Omental fat pad (tissue), 3 donors: ENCODE measurements at regions not wholly inside any gene's neighbourhood (a gene's known extent, or its start where the extent isn't known, plus 50 kb on each side); places are given as distances from the start of the nearest gene placed in this dataset.

ENCODE experiments used
- ATAC-seq: fragments of 150-250 bp; one replicate; pipeline ENCODE4 v1.9.1; 2016; ENCODE audit warnings: mild to moderate bottlenecking, moderate library complexity; ENCODE audit not compliant: low FRiP score
- DNase-seq: peaks from one replicate; pipeline ENCODE4 v3.0.0-alpha.2; 2019; ENCODE audit warnings: low spot score
- TF ChIP-seq, protein P1 (sequence below), 3 donors: fragments of 450-650 bp; IDR thresholded peaks; one replicate each; pipeline ENCODE4 v1.5.1; 2016 to 2017; ENCODE audit warnings: antibody characterized with exemption in 3 of 3, mild to moderate bottlenecking in 3 of 3, moderate library complexity in 2 of 3

DNA sequence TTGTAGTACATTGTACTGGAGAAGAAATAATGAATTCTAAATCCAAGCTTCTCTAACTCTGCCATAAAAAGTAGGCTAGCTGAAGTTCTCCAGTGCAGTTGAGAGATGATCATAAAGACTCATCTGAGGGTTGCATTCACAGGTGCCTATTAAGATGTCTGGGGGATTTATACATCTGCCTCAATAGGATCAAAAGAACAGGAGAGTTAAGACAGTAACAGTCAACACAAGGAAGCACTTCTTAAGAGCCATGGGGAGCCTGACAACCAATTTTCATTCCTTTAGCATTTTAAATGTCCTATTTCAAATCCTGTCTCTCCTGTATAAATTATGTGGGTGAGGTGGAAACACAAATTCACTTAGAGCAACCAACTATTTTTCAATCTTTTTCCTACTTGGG is 432.4 kb upstream of the NWD2 start:
- ATAC-seq: no peak

GRCh38 chr4:36815536-36815935 is 429.0 kb upstream of the NWD2 start:
- ATAC-seq: no peak
- no peak for DNase-seq
- TF ChIP-seq, protein P1, sequence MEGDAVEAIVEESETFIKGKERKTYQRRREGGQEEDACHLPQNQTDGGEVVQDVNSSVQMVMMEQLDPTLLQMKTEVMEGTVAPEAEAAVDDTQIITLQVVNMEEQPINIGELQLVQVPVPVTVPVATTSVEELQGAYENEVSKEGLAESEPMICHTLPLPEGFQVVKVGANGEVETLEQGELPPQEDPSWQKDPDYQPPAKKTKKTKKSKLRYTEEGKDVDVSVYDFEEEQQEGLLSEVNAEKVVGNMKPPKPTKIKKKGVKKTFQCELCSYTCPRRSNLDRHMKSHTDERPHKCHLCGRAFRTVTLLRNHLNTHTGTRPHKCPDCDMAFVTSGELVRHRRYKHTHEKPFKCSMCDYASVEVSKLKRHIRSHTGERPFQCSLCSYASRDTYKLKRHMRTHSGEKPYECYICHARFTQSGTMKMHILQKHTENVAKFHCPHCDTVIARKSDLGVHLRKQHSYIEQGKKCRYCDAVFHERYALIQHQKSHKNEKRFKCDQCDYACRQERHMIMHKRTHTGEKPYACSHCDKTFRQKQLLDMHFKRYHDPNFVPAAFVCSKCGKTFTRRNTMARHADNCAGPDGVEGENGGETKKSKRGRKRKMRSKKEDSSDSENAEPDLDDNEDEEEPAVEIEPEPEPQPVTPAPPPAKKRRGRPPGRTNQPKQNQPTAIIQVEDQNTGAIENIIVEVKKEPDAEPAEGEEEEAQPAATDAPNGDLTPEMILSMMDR (IDR thresholded peaks at IDR 0.05): no peak

More for the DNA sequence above, 432.4 kb upstream of the NWD2 start:
- TF ChIP-seq, protein P1 (IDR thresholded peaks at IDR 0.05): no peak
- no peak for DNase-seq

DNA sequence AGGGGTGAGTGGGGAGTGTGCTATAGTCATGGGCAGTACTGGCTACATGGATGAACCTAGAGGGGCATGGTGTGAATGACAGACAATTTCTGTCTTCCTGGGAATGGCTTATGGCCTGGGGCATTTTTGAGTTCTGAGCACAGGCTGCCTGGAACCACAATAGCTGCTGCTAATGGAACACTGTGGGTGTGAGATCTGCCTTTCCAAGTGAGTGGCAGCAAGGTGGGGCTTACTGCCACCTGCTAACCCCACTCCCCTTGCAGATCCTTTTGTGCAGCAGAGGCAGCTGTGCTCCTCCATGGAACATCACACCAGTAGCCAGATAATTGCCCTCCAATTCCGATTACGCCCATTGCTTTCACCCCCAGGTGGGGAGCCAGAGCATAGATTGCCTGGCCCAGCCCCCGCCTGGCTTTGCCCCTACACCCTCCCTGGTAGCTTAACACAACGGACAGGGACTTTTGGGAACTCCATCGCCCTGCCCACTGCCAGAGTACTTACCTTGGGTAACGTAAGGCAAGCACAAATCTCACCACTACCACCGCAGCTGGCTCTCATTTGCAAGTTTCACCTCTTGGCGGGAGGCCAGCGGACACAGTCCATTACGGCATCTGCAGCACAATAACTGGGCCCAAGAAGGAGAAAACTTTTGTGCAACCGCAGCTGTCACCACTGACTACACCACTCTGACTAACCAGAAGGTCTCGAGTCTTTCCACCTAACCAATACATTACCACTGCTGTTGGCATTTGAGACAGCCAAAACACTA is 421.2 kb upstream of the NWD2 start:
- DNase-seq: no peak
- TF ChIP-seq, protein P1 (IDR thresholded peaks at IDR 0.05): no peak
- ATAC-seq: no peak

- TF ChIP-seq, protein P1 (IDR thresholded peaks at IDR 0.05): no peak
- no peak for DNase-seq
- no peak for ATAC-seq
Measured at GRCh38 chr4:36824682-36825081, 419.9 kb upstream of the NWD2 start.

DNA sequence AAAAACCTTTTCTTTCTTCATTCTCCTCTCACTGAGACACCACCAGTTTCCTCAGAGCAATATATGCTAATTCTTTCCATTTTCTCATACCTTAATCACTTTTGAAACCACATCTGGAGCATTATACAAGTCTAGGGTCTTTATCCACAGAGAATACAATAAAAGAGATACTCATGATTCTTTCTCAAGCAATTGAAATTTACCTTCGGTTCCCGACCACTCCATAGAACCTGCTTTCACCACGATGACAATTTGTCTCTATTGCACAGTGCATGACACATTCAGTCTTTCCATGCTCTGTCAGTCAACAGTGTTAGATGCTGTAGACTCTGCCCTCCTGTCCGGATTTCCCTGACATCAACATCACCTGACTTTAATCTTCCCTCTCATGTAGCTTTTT is 409.3 kb upstream of the NWD2 start:
- no peak for DNase-seq
- ATAC-seq: no peak

DNA sequence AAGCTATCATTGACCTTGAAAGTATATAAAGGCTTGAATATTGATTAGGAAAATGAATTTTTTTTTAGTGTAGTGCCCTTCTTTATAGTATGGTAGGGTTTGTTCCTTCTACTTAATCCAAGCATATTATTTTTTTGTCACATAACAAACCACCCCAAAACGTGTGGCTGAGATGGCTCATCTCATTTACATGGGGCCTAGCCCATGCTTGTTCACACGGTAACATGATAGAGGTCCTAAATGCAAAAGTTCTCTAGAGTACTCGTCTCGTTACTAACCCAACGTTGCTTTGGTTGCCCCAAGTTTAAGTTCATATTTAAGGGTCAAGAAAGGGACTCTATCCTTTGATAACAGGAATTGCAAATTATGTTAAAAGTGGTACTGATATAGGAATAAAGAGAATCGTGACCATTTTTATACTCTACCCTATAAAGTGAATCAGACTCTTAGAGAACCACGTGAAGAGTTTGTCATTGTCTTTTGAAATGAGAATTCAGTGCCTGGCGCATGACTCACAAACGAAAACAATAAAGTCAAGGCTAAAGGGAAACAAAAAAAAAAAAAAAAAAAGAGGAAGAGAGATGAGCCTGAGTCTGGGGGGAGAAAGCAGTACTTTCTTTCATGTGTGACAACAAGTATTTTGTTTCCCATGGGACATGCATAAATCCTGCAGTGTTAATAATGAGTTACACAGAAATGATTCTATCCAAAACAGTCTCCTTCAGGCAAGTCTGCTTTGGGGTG is 402.8 kb upstream of the NWD2 start:
- TF ChIP-seq, protein P1 (IDR thresholded peaks at IDR 0.05): no peak
- DNase-seq: no peak
- no peak for ATAC-seq

More for the DNA sequence above, 409.3 kb upstream of the NWD2 start:
- TF ChIP-seq, protein P1 (IDR thresholded peaks at IDR 0.05): no peak
